DOHH2 (cell line): ENCODE measurements at regions not wholly inside any gene's neighbourhood (a gene's known extent, or its start where the extent isn't known, plus 50 kb on each side); places are given as distances from the start of the nearest gene placed in this dataset.

Experiments used
- CTCF ChIP-seq: fragments of 200-600 bp; sonication (generic); IDR thresholded peaks from one replicate; pipeline ENCODE4 v1.5.1; 2014; ENCODE audit warnings: antibody characterized with exemption, mild to moderate bottlenecking, low read depth, low read length; ENCODE audit not compliant: poor library complexity, severe bottlenecking
- EZH2phosphoT487 ChIP-seq: fragments of 200-600 bp; sonication (generic); IDR thresholded peaks from 2 replicates; pipeline ENCODE4 v1.6.1; 2017; ENCODE audit warnings: borderline replicate concordance, mild to moderate bottlenecking, antibody characterized with exemption, low read length, moderate library complexity, mixed read lengths

DNA sequence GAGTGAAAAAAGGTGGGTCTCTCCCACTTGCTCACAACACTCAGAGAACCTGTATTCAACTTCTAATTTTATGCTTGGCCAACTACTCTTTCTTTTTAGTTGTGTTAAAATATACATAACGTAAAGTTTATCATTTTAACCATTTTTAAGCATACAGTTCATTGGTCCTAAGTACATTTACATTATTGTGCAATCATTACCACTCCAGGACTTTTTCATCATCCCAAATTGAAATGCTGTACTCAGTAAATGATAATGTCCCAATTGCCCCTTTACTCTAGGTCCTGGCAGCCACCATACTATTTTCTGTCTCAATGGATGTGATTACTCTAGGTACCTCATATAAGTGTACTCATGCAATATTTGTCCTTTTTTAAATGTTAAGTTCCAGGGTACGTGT, 212.3 kb upstream of the PLXNA2 start:
- TF ChIP-seq CTCF, result no peak
- no peak for TF ChIP-seq EZH2phosphoT487
